OCI-LY7 (cell line): ENCODE measurements at regions not wholly inside any gene's neighbourhood (a gene's known extent, or its start where the extent isn't known, plus 50 kb on each side); places are given as distances from the start of the nearest gene placed in this dataset.
"Not testable (repeated sequence)": the region's sequence is repeated elsewhere in the genome, so short reads cannot be mapped to it uniquely, and the experiment has no call there.

ENCODE experiments used
- BruUV-seq: library from RNA; stranded (reverse); fragments of 400-500 nt; replicated peaks from 2 replicates; lab custom pipeline; 2021; lab: Mats Ljungman, UMichigan
- CTCF ChIA-PET: fragments of 300-600 bp; sonication (Branson Sonifier 250); formaldehyde crosslinking; loops from one replicate; lab custom pipeline; 2022; ENCODE audit warnings: antibody characterized with exemption; ENCODE audit not compliant: unreplicated experiment; lab: Charles Lee
- POLR2A ChIA-PET: fragments of 300-600 bp; sonication (Branson Sonifier 250); formaldehyde crosslinking; loops from one replicate; lab custom pipeline; 2022; ENCODE audit warnings: antibody characterized with exemption; lab: Charles Lee
- DNase-seq: peaks from one replicate; pipeline ENCODE4 v3.0.0-alpha.2; 2015; ENCODE audit warnings: low spot score
- H2AFZ ChIP-seq: fragments of 200-600 bp; sonication (generic), shearing (Covaris generic); 2 replicates; pipeline ENCODE4 v1.6.1; 2014; ENCODE audit warnings: mild to moderate bottlenecking, antibody characterized with exemption, low read length, moderate library complexity
- H3K27ac ChIP-seq: fragments of 200-600 bp; sonication (generic); 2 replicates; pipeline ENCODE4 v1.5.1; 2014; ENCODE audit warnings: mixed run types, low read depth, mild to moderate bottlenecking, moderate library complexity, low read length, inconsistent platforms; ENCODE audit not compliant: poor library complexity, severe bottlenecking
- H3K36me3 ChIP-seq: fragments of 200-600 bp; sonication (generic); 2 replicates; pipeline ENCODE4 v1.6.1; 2014; ENCODE audit warnings: mild to moderate bottlenecking, antibody characterized with exemption, low read length, moderate library complexity, mixed read lengths; ENCODE audit not compliant: insufficient read depth
- H3K4me1 ChIP-seq: fragments of 200-600 bp; sonication (generic); 2 replicates; pipeline ENCODE4 v1.5.1; 2014; ENCODE audit warnings: mild to moderate bottlenecking, low read length; ENCODE audit not compliant: insufficient read depth, poor library complexity, severe bottlenecking
- H3K4me2 ChIP-seq: fragments of 200-600 bp; sonication (generic); 2 replicates; pipeline ENCODE4 v1.6.1; 2014; ENCODE audit warnings: mild to moderate bottlenecking, low read length
- H3K4me3 ChIP-seq: fragments of 200-600 bp; sonication (generic); 2 replicates; pipeline ENCODE4 v1.5.1; 2014; ENCODE audit warnings: mild to moderate bottlenecking, low read depth, low read length; ENCODE audit not compliant: poor library complexity, severe bottlenecking
- H3K79me2 ChIP-seq: fragments of 200-600 bp; sonication (generic); 2 replicates; pipeline ENCODE4 v1.6.1; 2016; ENCODE audit warnings: low read depth, mild to moderate bottlenecking, low read length, moderate library complexity, mixed read lengths; ENCODE audit not compliant: insufficient read depth
- H3K9me2 ChIP-seq: fragments of 200-600 bp; sonication (generic); 2 replicates; pipeline ENCODE4 v1.6.1; 2016; ENCODE audit warnings: mild to moderate bottlenecking, low read length, mixed read lengths; ENCODE audit not compliant: insufficient read depth
- H3K9me3 ChIP-seq: fragments of 200-600 bp; sonication (generic); 2 replicates; pipeline ENCODE4 v1.6.1; 2014; ENCODE audit warnings: mild to moderate bottlenecking, mixed run types, low read length, mixed read lengths
- H4K20me1 ChIP-seq: fragments of 200-600 bp; sonication (generic); 2 replicates; pipeline ENCODE4 v1.6.1; 2014; ENCODE audit warnings: mild to moderate bottlenecking, antibody characterized with exemption, low read length, moderate library complexity, mixed read lengths; ENCODE audit not compliant: insufficient read depth
- EZH2phosphoT487 ChIP-seq: fragments of 200-600 bp; sonication (generic); IDR thresholded peaks from 2 replicates; pipeline ENCODE4 v1.6.1; 2018; ENCODE audit warnings: low read depth, borderline replicate concordance, mild to moderate bottlenecking, mixed run types, antibody characterized with exemption, low read length, moderate library complexity, mixed read lengths
- intact Hi-C: fragments of 100-400 bp; cut with micrococcal nuclease; formaldehyde crosslinking; loops from one replicate; pipeline ENCODE4 v1.10.0; 2022; ENCODE audit not compliant: unreplicated experiment
- TF ChIP-seq, protein P1 (sequence below): fragments of 200-600 bp; sonication (generic); conservative IDR thresholded peaks from 2 replicates; pipeline ENCODE4 v1.5.1; 2014; ENCODE audit warnings: mild to moderate bottlenecking, antibody characterized with exemption, low read length, moderate library complexity, mixed read lengths

DNA sequence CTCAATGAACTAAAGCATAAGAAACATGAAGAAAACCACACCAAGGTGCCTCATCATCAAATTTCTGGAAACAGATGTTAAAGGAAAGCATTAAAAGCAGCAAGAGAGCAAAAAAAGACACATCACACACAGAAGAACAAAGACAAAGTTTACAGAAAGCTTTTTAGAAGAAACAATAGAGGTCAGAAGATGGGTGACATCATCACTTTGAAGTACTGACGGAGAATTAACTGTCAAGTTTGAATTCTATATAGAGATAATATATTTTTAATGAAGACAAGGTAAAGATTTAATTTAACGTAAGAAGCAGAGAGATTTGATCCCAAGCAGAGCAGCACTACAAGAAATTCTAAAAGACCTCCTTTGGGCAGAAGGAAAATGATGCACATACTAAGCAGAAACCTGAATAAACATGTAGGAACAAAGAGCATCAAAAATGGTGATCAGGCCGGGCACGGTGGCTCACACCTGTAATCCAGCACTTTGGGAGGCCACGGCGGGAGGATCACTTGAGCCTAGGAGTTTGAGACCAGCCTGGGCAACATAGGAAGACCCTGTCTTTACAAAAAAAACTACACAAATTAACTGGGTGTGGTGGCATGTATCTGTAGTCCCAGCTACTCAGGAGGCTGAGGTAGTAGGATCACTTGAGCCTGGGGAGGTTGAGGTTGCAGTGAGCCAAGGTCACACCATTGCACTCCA, 63.3 kb upstream of the RTL6 start:
- intact Hi-C loops: loop anchor here (10.0 kb wide), 2 partner anchors 106 to 476 kb away; no protein-coding TSS in a partner anchor
- POLR2A ChIA-PET: no interaction called here
- Histone ChIP-seq H4K20me1 (no peaks in the 10 kb centered on the region), H3K9me2 (no peaks in the 10 kb centered on the region), H3K36me3 (no peaks in the 10 kb centered on the region), H3K4me2 (no peak overlapping the region), H3K4me1 (no peaks in the 10 kb centered on the region), H3K4me3 (no peak overlapping the region), H3K9me3 (no peaks in the 10 kb centered on the region), H2AFZ (no peak overlapping the region), H3K79me2 (no peaks in the 10 kb centered on the region), H3K27ac (no peak overlapping the region)
- CTCF ChIA-PET: no interaction called here
- BruUV-seq: no TSS peak
- TF ChIP-seq, protein P1, sequence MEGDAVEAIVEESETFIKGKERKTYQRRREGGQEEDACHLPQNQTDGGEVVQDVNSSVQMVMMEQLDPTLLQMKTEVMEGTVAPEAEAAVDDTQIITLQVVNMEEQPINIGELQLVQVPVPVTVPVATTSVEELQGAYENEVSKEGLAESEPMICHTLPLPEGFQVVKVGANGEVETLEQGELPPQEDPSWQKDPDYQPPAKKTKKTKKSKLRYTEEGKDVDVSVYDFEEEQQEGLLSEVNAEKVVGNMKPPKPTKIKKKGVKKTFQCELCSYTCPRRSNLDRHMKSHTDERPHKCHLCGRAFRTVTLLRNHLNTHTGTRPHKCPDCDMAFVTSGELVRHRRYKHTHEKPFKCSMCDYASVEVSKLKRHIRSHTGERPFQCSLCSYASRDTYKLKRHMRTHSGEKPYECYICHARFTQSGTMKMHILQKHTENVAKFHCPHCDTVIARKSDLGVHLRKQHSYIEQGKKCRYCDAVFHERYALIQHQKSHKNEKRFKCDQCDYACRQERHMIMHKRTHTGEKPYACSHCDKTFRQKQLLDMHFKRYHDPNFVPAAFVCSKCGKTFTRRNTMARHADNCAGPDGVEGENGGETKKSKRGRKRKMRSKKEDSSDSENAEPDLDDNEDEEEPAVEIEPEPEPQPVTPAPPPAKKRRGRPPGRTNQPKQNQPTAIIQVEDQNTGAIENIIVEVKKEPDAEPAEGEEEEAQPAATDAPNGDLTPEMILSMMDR: no peak
- TF ChIP-seq EZH2phosphoT487: no peak
- DNase-seq: no peak

DNA sequence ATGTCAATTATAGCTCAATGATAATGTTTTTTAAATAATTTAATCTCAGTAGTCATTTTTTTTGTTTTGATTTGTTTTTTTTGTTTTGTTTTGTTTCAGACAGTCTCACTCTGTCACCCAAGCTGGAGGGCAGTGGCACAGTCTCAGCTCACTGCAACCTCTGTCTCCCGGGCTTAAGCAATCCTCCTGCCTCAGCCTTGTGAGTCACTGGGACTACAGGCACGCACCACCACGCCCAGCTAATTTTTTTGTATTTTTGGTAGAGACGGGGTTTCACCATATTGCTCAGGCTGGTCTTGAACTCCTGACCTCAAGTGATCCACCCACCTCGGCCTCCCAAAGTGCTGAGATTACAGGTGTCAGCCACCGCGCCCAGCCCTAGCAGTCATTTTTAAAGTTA, 60.6 kb upstream of the RTL6 start:
- POLR2A ChIA-PET: interaction anchor here (0.6 kb wide), 1 partner anchor 58 kb away, joined by 3 read pairs; no protein-coding TSS in a partner anchor
- H3K79me2 ChIP-seq, H3K27ac ChIP-seq, DNase-seq, CTCF ChIA-PET, H3K9me3 ChIP-seq, H4K20me1 ChIP-seq, intact Hi-C loops, BruUV-seq, H3K9me2 ChIP-seq, H2AFZ ChIP-seq, H3K4me2 ChIP-seq, H3K4me3 ChIP-seq, H3K36me3 ChIP-seq, H3K4me1 ChIP-seq: not testable (repeated sequence)

DNA sequence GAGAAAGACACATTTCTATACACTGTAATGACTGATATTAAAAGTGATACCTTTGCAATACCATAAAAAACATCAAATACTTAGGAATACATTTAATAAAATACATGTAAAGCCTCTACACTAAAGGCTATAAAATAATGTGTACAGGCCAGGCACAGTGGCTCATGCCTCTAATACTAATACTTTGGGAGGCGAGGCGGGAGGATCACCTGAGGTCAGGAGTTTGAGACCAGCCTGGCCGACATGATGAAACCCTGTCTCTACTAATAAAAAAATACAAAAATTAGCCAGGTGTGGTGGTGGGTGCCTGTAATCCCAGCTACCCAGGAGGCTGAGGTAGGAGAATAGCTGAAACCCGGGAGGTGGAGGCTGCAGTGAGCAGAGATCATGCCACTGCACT, 59.8 kb upstream of the RTL6 start:
- H3K4me2 ChIP-seq, H2AFZ ChIP-seq, BruUV-seq, H3K27ac ChIP-seq, H4K20me1 ChIP-seq, H3K4me1 ChIP-seq, CTCF ChIA-PET, POLR2A ChIA-PET, intact Hi-C loops, H3K4me3 ChIP-seq, H3K9me3 ChIP-seq, H3K36me3 ChIP-seq, H3K9me2 ChIP-seq, H3K79me2 ChIP-seq, DNase-seq: not testable (repeated sequence)
